HCT116 (cell line): ENCODE measurements at regions not wholly inside any gene's neighbourhood (a gene's known extent, or its start where the extent isn't known, plus 50 kb on each side); places are given as distances from the start of the nearest gene placed in this dataset.

ENCODE experiments used
- CEBPB ChIP-seq: IDR thresholded peaks from 2 replicates; pipeline ENCODE4 v1.6.1; 2012; ENCODE audit warnings: low read depth
- CTCF ChIP-seq, 3 experiments: fragments of 200-600 bp in 1 of 3; sonication (generic) in 1 of 3; IDR thresholded peaks in 2 of 3; conservative IDR thresholded peaks in 1 of 3; 2 replicates each; pipeline ENCODE4 v1.5.1; 2012 to 2017; ENCODE audit warnings: low read depth in 2 of 3, low read length in 2 of 3, antibody characterized with exemption in 1 of 3, borderline replicate concordance in 1 of 3, control low read depth in 1 of 3, mild to moderate bottlenecking in 1 of 3, mixed read lengths in 1 of 3, mixed run types in 1 of 3, moderate library complexity in 1 of 3; ENCODE audit not compliant: insufficient read depth in 1 of 3
- EGR1 ChIP-seq: IDR thresholded peaks from 2 replicates; pipeline ENCODE4 v1.6.1; 2012; ENCODE audit warnings: low read depth
- JUND ChIP-seq: IDR thresholded peaks from 2 replicates; pipeline ENCODE4 v1.6.1; 2012
- POLR2A ChIP-seq: IDR thresholded peaks from 2 replicates; pipeline ENCODE4 v1.7.0; 2011; ENCODE audit warnings: borderline replicate concordance; ENCODE audit not compliant: insufficient read depth, insufficient read length; ENCODE audit errors: extremely low read depth
- POLR2AphosphoS5 ChIP-seq: IDR thresholded peaks from 2 replicates; pipeline ENCODE4 v1.6.1; 2011; ENCODE audit warnings: mild to moderate bottlenecking, low read depth, low read length, moderate library complexity
- RAD21 ChIP-seq: IDR thresholded peaks from 2 replicates; pipeline ENCODE4 v1.6.1; 2012; ENCODE audit warnings: low read depth, mild to moderate bottlenecking
- YY1 ChIP-seq: IDR thresholded peaks from 2 replicates; pipeline ENCODE4 v1.6.1; 2011; ENCODE audit warnings: low read length, low read depth, moderate library complexity, mild to moderate bottlenecking; ENCODE audit not compliant: insufficient replicate concordance; ENCODE audit errors: extremely low read depth

DNA sequence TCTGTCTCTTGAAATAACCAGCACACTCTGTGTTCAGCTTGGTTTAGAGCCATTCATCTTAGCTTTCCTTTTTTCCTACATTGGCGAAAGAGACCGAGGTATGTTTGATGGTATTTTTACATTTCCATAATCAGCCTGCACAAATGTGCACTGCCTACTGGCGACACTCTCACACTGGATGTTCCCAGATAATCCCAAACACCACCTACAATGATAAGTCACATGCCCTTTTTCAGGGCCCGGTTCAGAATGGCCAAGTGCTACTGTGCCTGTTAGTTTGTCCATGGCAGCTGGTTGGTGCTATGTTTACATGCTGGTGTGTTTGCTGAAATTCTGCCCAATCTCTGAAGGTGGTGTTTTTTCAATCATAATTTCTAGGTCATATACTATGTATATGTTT lies 80.8 kb upstream of the NR3C2 start:
- no peak for TF ChIP-seq CEBPB
- no peak for TF ChIP-seq CTCF (IDR thresholded peaks at IDR 0.05 in 2 of 3, conservative IDR thresholded peaks at IDR 0.05 in 1 of 3; ENCODE audit: borderline replicate concordance in 1 of 3, insufficient read depth in 1 of 3, low read depth in 2 of 3, low read length in 2 of 3)
- no peak for TF ChIP-seq JUND
- TF ChIP-seq POLR2A, result no peak
- no peak for TF ChIP-seq RAD21
- no peak for TF ChIP-seq POLR2AphosphoS5
- no peak for TF ChIP-seq YY1
- no peak for TF ChIP-seq EGR1
